ENCODE measurements at regions not wholly inside any gene's neighbourhood (a gene's known extent, or its start where the extent isn't known, plus 50 kb on each side); places are given as distances from the start of the nearest gene placed in this dataset.

DNA sequence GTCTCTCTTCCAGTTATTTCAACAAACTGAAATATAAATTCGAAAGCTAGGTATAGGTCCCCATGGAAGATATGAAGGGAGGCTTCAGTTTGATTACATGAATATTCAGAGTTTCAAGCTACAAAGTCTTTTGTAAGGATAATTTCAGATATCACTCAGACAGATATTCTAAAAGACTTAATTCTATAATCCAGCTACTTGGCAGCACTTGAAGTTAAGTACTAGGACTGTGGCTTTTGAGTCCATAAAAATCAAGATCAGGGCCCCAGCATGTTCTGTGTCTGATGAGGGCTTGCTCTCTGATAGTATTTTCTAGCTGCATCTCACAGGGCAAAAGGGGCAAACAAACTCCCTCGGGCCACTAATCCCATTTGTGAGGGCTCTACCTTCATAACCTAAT, 160.6 kb upstream of the IRS2 start:
- Histone ChIP-seq H3K4me3 (no peak overlapping the region), H3K27ac (ENCODE audit: low read depth) (no peak overlapping the region), H3K27me3 (ENCODE audit: insufficient read depth) (no peaks in the 10 kb centered on the region), H3K4me1 (ENCODE audit: insufficient read depth) (no peaks in the 10 kb centered on the region), H3K36me3 (ENCODE audit: insufficient read depth) (no peaks in the 10 kb centered on the region), H3K79me2 (replicated peaks; ENCODE audit: insufficient read depth) (no peaks in the 10 kb centered on the region), H4K20me1 (replicated peaks; ENCODE audit: insufficient read depth) (no peaks in the 10 kb centered on the region), H2AFZ (no peak overlapping the region), H3F3A (replicated peaks; ENCODE audit: low read depth) (no peaks in the 10 kb centered on the region), H3K4me2 (no peak overlapping the region), H3K9me2 (ENCODE audit: insufficient read depth) (peaks cover 26% of the 10 kb centered on the region; the same call in 1 of the 2 replicates)
- no peaks in the 10 kb centered on the region for H3K36me3 Mint-ChIP-seq (ENCODE audit: low read depth)
- peaks cover 1% of the 10 kb centered on the region for H3K27me3 Mint-ChIP-seq (ENCODE audit: insufficient read depth, low read depth, poor library complexity)
- H3K9me3 Mint-ChIP-seq, result peaks cover 4% of the 10 kb centered on the region; the same call in 2 of the 3 replicates
- no peak for DNase-seq (ENCODE audit: low spot score)
- H3K4me1 Mint-ChIP-seq, result no peaks in the 10 kb centered on the region
- H3K27ac Mint-ChIP-seq, result no peak overlapping the region
- TF ChIP-seq EZH2phosphoT487 (IDR thresholded peaks at IDR 0.05; ENCODE audit: unreplicated experiment) (no peak), ZNF331 (CRISPR knock-in tag; IDR thresholded peaks at IDR 0.05; ENCODE audit: low read depth) (no peak), NANOG (IDR thresholded peaks at IDR 0.05; ENCODE audit: borderline replicate concordance) (no peak), EZH2 (IDR thresholded peaks at IDR 0.05; ENCODE audit: low read depth, unreplicated experiment) (no peak)
- TF ChIP-seq, protein P1, sequence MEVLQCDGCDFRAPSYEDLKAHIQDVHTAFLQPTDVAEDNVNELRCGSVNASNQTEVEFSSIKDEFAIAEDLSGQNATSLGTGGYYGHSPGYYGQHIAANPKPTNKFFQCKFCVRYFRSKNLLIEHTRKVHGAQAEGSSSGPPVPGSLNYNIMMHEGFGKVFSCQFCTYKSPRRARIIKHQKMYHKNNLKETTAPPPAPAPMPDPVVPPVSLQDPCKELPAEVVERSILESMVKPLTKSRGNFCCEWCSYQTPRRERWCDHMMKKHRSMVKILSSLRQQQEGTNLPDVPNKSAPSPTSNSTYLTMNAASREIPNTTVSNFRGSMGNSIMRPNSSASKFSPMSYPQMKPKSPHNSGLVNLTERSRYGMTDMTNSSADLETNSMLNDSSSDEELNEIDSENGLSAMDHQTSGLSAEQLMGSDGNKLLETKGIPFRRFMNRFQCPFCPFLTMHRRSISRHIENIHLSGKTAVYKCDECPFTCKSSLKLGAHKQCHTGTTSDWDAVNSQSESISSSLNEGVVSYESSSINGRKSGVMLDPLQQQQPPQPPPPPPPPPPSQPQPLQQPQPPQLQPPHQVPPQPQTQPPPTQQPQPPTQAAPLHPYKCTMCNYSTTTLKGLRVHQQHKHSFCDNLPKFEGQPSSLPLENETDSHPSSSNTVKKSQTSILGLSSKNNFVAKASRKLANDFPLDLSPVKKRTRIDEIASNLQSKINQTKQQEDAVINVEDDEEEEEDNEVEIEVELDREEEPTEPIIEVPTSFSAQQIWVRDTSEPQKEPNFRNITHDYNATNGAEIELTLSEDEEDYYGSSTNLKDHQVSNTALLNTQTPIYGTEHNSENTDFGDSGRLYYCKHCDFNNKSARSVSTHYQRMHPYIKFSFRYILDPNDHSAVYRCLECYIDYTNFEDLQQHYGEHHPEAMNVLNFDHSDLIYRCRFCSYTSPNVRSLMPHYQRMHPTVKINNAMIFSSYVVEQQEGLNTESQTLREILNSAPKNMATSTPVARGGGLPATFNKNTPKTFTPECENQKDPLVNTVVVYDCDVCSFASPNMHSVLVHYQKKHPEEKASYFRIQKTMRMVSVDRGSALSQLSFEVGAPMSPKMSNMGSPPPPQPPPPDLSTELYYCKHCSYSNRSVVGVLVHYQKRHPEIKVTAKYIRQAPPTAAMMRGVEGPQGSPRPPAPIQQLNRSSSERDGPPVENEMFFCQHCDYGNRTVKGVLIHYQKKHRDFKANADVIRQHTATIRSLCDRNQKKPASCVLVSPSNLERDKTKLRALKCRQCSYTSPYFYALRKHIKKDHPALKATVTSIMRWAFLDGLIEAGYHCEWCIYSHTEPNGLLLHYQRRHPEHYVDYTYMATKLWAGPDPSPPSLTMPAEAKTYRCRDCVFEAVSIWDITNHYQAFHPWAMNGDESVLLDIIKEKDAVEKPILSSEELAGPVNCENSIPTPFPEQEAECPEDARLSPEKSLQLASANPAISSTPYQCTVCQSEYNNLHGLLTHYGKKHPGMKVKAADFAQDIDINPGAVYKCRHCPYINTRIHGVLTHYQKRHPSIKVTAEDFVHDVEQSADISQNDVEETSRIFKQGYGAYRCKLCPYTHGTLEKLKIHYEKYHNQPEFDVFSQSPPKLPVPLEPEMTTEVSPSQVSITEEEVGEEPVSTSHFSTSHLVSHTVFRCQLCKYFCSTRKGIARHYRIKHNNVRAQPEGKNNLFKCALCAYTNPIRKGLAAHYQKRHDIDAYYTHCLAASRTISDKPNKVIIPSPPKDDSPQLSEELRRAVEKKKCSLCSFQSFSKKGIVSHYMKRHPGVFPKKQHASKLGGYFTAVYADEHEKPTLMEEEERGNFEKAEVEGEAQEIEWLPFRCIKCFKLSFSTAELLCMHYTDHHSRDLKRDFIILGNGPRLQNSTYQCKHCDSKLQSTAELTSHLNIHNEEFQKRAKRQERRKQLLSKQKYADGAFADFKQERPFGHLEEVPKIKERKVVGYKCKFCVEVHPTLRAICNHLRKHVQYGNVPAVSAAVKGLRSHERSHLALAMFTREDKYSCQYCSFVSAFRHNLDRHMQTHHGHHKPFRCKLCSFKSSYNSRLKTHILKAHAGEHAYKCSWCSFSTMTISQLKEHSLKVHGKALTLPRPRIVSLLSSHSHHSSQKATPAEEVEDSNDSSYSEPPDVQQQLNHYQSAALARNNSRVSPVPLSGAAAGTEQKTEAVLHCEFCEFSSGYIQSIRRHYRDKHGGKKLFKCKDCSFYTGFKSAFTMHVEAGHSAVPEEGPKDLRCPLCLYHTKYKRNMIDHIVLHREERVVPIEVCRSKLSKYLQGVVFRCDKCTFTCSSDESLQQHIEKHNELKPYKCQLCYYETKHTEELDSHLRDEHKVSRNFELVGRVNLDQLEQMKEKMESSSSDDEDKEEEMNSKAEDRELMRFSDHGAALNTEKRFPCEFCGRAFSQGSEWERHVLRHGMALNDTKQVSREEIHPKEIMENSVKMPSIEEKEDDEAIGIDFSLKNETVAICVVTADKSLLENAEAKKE (CRISPR knock-in tag; IDR thresholded peaks at IDR 0.05), result no peak
- no peak for ATAC-seq
- H3K4me3 Mint-ChIP-seq, result no peak overlapping the region

DNA sequence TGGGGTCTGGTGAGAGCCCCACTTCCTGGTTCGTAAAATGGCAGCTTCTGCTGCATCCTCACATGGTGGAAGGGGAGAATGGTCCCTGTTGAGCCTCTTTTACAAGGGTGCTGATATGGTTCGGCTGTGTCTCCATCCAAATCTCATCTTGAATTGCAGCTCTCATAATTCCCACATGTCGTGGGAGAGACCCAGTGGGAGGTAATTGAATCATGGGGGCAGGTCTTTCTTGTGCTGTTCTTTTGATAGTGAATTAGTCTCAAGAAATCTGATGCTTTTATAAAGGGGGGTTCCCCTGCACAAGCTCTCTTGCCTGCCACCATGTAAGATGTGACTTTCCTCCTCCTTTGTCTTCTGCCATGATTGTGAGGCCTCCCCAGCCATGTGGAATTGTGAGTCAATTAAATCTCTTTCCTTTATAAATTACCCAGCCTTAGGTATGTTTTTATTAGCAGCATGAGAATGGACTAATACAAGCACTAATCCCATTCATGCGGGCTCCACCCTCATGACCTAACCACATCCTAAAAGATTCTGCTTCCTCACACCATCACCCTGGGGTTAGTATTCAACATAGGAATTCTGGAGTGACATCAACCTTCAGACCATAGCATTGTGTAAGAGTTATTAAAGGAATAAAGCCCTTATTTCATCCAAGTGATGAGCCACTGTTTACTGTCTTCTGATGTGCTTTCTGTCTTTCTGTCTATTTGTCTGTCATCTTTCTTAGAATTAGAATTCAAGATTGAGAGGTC, 159.0 kb upstream of the IRS2 start:
- Mint-ChIP-seq H3K9me3 (peaks cover 4% of the 10 kb centered on the region; the same call in 2 of the 3 replicates), H3K4me1 (no peaks in the 10 kb centered on the region), H3K27me3 (ENCODE audit: insufficient read depth, low read depth, poor library complexity) (peaks cover 1% of the 10 kb centered on the region), H3K27ac (no peak overlapping the region), H3K4me3 (no peak overlapping the region), H3K36me3 (ENCODE audit: low read depth) (no peaks in the 10 kb centered on the region)
- ATAC-seq (no peak), DNase-seq (ENCODE audit: low spot score) (no peak)
- Histone ChIP-seq H3F3A (replicated peaks; ENCODE audit: low read depth) (no peaks in the 10 kb centered on the region), H3K4me2 (no peak overlapping the region), H3K4me1 (ENCODE audit: insufficient read depth) (no peaks in the 10 kb centered on the region), H3K9me2 (ENCODE audit: insufficient read depth) (peaks cover 23% of the 10 kb centered on the region; the same call in 1 of the 2 replicates), H3K36me3 (ENCODE audit: insufficient read depth) (no peaks in the 10 kb centered on the region), H3K27ac (ENCODE audit: low read depth) (no peak overlapping the region), H3K4me3 (no peak overlapping the region), H3K27me3 (ENCODE audit: insufficient read depth) (no peaks in the 10 kb centered on the region), H2AFZ (no peak overlapping the region), H3K79me2 (replicated peaks; ENCODE audit: insufficient read depth) (no peaks in the 10 kb centered on the region), H4K20me1 (replicated peaks; ENCODE audit: insufficient read depth) (no peaks in the 10 kb centered on the region)
- TF ChIP-seq EZH2 (IDR thresholded peaks at IDR 0.05; ENCODE audit: low read depth, unreplicated experiment), result no peak
- no peak for TF ChIP-seq CREB1 (CRISPR knock-in tag; IDR thresholded peaks at IDR 0.05; ENCODE audit: low read depth)
- TF ChIP-seq, protein P2, sequence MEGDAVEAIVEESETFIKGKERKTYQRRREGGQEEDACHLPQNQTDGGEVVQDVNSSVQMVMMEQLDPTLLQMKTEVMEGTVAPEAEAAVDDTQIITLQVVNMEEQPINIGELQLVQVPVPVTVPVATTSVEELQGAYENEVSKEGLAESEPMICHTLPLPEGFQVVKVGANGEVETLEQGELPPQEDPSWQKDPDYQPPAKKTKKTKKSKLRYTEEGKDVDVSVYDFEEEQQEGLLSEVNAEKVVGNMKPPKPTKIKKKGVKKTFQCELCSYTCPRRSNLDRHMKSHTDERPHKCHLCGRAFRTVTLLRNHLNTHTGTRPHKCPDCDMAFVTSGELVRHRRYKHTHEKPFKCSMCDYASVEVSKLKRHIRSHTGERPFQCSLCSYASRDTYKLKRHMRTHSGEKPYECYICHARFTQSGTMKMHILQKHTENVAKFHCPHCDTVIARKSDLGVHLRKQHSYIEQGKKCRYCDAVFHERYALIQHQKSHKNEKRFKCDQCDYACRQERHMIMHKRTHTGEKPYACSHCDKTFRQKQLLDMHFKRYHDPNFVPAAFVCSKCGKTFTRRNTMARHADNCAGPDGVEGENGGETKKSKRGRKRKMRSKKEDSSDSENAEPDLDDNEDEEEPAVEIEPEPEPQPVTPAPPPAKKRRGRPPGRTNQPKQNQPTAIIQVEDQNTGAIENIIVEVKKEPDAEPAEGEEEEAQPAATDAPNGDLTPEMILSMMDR (conservative IDR thresholded peaks at IDR 0.05; ENCODE audit: low read depth in 2 of 2), result no peak
